Osteoblast (primary cell): ENCODE measurements at regions not wholly inside any gene's neighbourhood (a gene's known extent, or its start where the extent isn't known, plus 50 kb on each side); places are given as distances from the start of the nearest gene placed in this dataset.

Experiments
- DNase-seq: peaks from one replicate; pipeline ENCODE4 v3.0.0; 2011; ENCODE audit warnings: low spot score, mixed read lengths; ENCODE audit not compliant: insufficient read length; ENCODE audit errors: missing footprints
- H2AFZ ChIP-seq: 2 replicates; pipeline ENCODE4 v1.6.0; 2011; ENCODE audit warnings: mild to moderate bottlenecking, low read length
- H3K27ac ChIP-seq: 2 replicates; pipeline ENCODE4 v1.5.1; 2011; ENCODE audit warnings: mild to moderate bottlenecking, low read depth, low read length, moderate library complexity
- H3K27me3 ChIP-seq: 2 replicates; pipeline ENCODE4 v1.6.0; 2012; ENCODE audit warnings: mild to moderate bottlenecking, control low read depth, inconsistent platforms, low read length, moderate library complexity; ENCODE audit not compliant: insufficient read depth
- H3K36me3 ChIP-seq: 2 replicates; pipeline ENCODE4 v1.5.1; 2011; ENCODE audit warnings: mild to moderate bottlenecking, low read length, control low read depth, moderate library complexity; ENCODE audit not compliant: insufficient read depth
- H3K4me1 ChIP-seq: 2 replicates; pipeline ENCODE4 v1.5.1; 2011; ENCODE audit warnings: mild to moderate bottlenecking, low read length, control low read depth, moderate library complexity; ENCODE audit not compliant: insufficient read depth
- H3K4me2 ChIP-seq: 2 replicates; pipeline ENCODE4 v1.6.0; 2011; ENCODE audit warnings: mild to moderate bottlenecking, low read length; ENCODE audit not compliant: insufficient read depth
- H3K4me3 ChIP-seq: fragments of 200-600 bp; sonication (generic); 3 replicates; pipeline ENCODE4 v1.5.1; 2012; ENCODE audit warnings: mild to moderate bottlenecking, low read length, inconsistent platforms; ENCODE audit not compliant: insufficient read depth
- H3K79me2 ChIP-seq: 2 replicates; pipeline ENCODE4 v1.6.0; 2012; ENCODE audit warnings: mild to moderate bottlenecking, low read length, control low read depth, inconsistent platforms; ENCODE audit not compliant: insufficient read depth
- H3K9me3 ChIP-seq: 2 replicates; pipeline ENCODE4 v1.5.1; 2011; ENCODE audit warnings: low read depth, low read length, control low read depth
- H4K20me1 ChIP-seq: 2 replicates; pipeline ENCODE4 v1.6.0; 2012; ENCODE audit warnings: mild to moderate bottlenecking, low read length, control low read depth; ENCODE audit not compliant: insufficient read depth
- CTCF ChIP-seq: IDR thresholded peaks from 2 replicates; pipeline ENCODE4 v1.5.1; 2011; ENCODE audit warnings: mild to moderate bottlenecking, low read depth, low read length, moderate library complexity; ENCODE audit errors: extremely low read depth

GRCh38 chr16:85250147-85250463, 137.8 kb upstream of the CIBAR2 start:
- DNase-seq, result no peak
- H3K4me1 ChIP-seq, result no peaks in the 10 kb centered on the region
- no peaks in the 10 kb centered on the region for H3K9me3 ChIP-seq
- H3K27me3 ChIP-seq, result no peaks in the 10 kb centered on the region
- H4K20me1 ChIP-seq, result peaks cover 81% of the 10 kb centered on the region
- H3K79me2 ChIP-seq, result peaks cover 3% of the 10 kb centered on the region
- TF ChIP-seq CTCF, result no peak
- H3K27ac ChIP-seq, result no peak overlapping the region
- H2AFZ ChIP-seq, result no peak overlapping the region
- H3K4me3 ChIP-seq, result no peak overlapping the region
- H3K36me3 ChIP-seq, result no peaks in the 10 kb centered on the region
- H3K4me2 ChIP-seq, result no peak overlapping the region

- Histone ChIP-seq H3K4me1 (no peaks in the 10 kb centered on the region), H3K79me2 (peaks cover 2% of the 10 kb centered on the region), H3K27me3 (no peaks in the 10 kb centered on the region), H3K36me3 (no peaks in the 10 kb centered on the region), H3K9me3 (no peaks in the 10 kb centered on the region), H3K27ac (no peak overlapping the region), H4K20me1 (peaks cover 77% of the 10 kb centered on the region), H3K4me2 (no peak overlapping the region), H2AFZ (no peak overlapping the region), H3K4me3 (no peak overlapping the region)
- DNase-seq, result no peak
- no peak for TF ChIP-seq CTCF
Measured at GRCh38 chr16:85250609-85251223, 138.4 kb upstream of the CIBAR2 start.

GRCh38 chr16:85251225-85251760, 139.0 kb upstream of the CIBAR2 start:
- Histone ChIP-seq H4K20me1 (peaks cover 72% of the 10 kb centered on the region), H3K79me2 (no peaks in the 10 kb centered on the region), H2AFZ (no peak overlapping the region), H3K27me3 (no peaks in the 10 kb centered on the region), H3K4me3 (no peak overlapping the region), H3K27ac (no peak overlapping the region), H3K9me3 (no peaks in the 10 kb centered on the region), H3K4me2 (no peak overlapping the region), H3K36me3 (no peaks in the 10 kb centered on the region), H3K4me1 (no peaks in the 10 kb centered on the region)
- no peak for DNase-seq
- TF ChIP-seq CTCF, result no peak

GRCh38 chr16:85252014-85252413, 139.7 kb upstream of the CIBAR2 start:
- Histone ChIP-seq H3K4me3 (no peak overlapping the region), H3K4me2 (no peak overlapping the region), H3K9me3 (no peaks in the 10 kb centered on the region), H4K20me1 (peaks cover 75% of the 10 kb centered on the region), H3K27ac (no peak overlapping the region), H2AFZ (no peak overlapping the region), H3K4me1 (no peaks in the 10 kb centered on the region), H3K79me2 (peaks cover 2% of the 10 kb centered on the region), H3K27me3 (no peaks in the 10 kb centered on the region), H3K36me3 (no peaks in the 10 kb centered on the region)
- TF ChIP-seq CTCF, result no peak
- DNase-seq, result no peak
